Caco-2 (cell line): ENCODE measurements at regions not wholly inside any gene's neighbourhood (a gene's known extent, or its start where the extent isn't known, plus 50 kb on each side); places are given as distances from the start of the nearest gene placed in this dataset.

Source experiments
- BruUV-seq: library from RNA; stranded (reverse); fragments of 400-500 nt; replicated peaks from 2 replicates; lab custom pipeline; 2021; lab: Mats Ljungman, UMichigan
- CTCF ChIA-PET: fragments of 300-600 bp; sonication (Branson Sonifier 250); formaldehyde crosslinking; loops from one replicate; lab custom pipeline; 2022; ENCODE audit warnings: antibody characterized with exemption; lab: Charles Lee
- POLR2A ChIA-PET: fragments of 300-600 bp; sonication (Branson Sonifier 250); formaldehyde crosslinking; loops from one replicate; lab custom pipeline; 2022; ENCODE audit warnings: antibody characterized with exemption; lab: Charles Lee
- DNase-seq, 2 experiments: peaks; one replicate each; pipeline versions ENCODE4 v3.0.0 to v3.0.0-alpha.2; 2020 to 2022
- H3K27me3 ChIP-seq: replicated peaks from 2 replicates; pipeline ENCODE4 v1.6.0; 2011; ENCODE audit warnings: low read length; ENCODE audit not compliant: control insufficient read depth, insufficient read depth
- H3K36me3 ChIP-seq: 2 replicates; pipeline ENCODE4 v1.5.1; 2011; ENCODE audit warnings: low read length; ENCODE audit not compliant: control insufficient read depth, insufficient read depth
- H3K4me1 ChIP-seq: fragments of 250-450 bp; sonication (Bioruptor Pico); 2 replicates; pipeline ENCODE4 v1.5.1; 2020; ENCODE audit warnings: mild to moderate bottlenecking
- H3K4me3 ChIP-seq: 2 replicates; pipeline ENCODE4 v1.5.1; 2011; ENCODE audit warnings: low read depth, mild to moderate bottlenecking, control low read depth, low read length
- H3K9me3 ChIP-seq: fragments of 250-450 bp; sonication (Bioruptor Pico); 2 replicates; pipeline ENCODE4 v1.5.1; 2020; ENCODE audit warnings: mild to moderate bottlenecking, moderate library complexity
- H3K27ac Mint-ChIP-seq: one replicate; pipeline ENCODE4 v1.8.0; 2022; ENCODE audit warnings: mixed read lengths; ENCODE audit not compliant: unreplicated experiment
- H3K27me3 Mint-ChIP-seq: one replicate; pipeline ENCODE4 v1.8.0; 2022; ENCODE audit warnings: mixed read lengths; ENCODE audit not compliant: insufficient read depth, unreplicated experiment
- H3K36me3 Mint-ChIP-seq: one replicate; pipeline ENCODE4 v1.8.0; 2022; ENCODE audit warnings: mild to moderate bottlenecking, mixed read lengths; ENCODE audit not compliant: insufficient read depth, unreplicated experiment
- H3K4me1 Mint-ChIP-seq: one replicate; pipeline ENCODE4 v1.8.0; 2022; ENCODE audit warnings: low read depth, mixed read lengths; ENCODE audit not compliant: unreplicated experiment
- H3K4me3 Mint-ChIP-seq: one replicate; pipeline ENCODE4 v1.8.0; 2022; ENCODE audit warnings: mild to moderate bottlenecking, moderate library complexity, mixed read lengths; ENCODE audit not compliant: unreplicated experiment
- H3K9me3 Mint-ChIP-seq: one replicate; pipeline ENCODE4 v1.8.0; 2022; ENCODE audit warnings: mixed read lengths; ENCODE audit not compliant: unreplicated experiment
- CTCF ChIP-seq, 2 experiments: fragments of 200-600 bp in 1 of 2; IDR thresholded peaks; 1 replicate in 1 of 2; 2 replicates in 1 of 2; pipeline versions ENCODE4 v1.5.1 to v1.8.0; 2011 to 2022; ENCODE audit warnings: antibody characterized with exemption in 1 of 2, control low read depth in 1 of 2, inconsistent platforms in 1 of 2, low read depth in 1 of 2, low read length in 1 of 2, mild to moderate bottlenecking in 1 of 2, moderate library complexity in 1 of 2; ENCODE audit not compliant: insufficient read depth in 1 of 2, severe bottlenecking in 1 of 2, unreplicated experiment in 1 of 2
- intact Hi-C: fragments of 100-400 bp; cut with micrococcal nuclease; formaldehyde crosslinking; loops from one replicate; pipeline ENCODE4 v1.10.0; 2022; ENCODE audit not compliant: unreplicated experiment

GRCh38 chr22:27382947-27383346, 418.6 kb downstream of the MN1 start:
- no TSS peak for BruUV-seq
- H3K4me3 ChIP-seq = no peak overlapping the region
- no peak for DNase-seq
- intact Hi-C loops = no loop called here
- H3K27ac Mint-ChIP-seq = no peak overlapping the region
- ChIA-PET POLR2A (no interaction called here), CTCF (no interaction called here)
- H3K9me3 Mint-ChIP-seq = no peaks in the 10 kb centered on the region
- H3K4me1 Mint-ChIP-seq = no peaks in the 10 kb centered on the region
- no peaks in the 10 kb centered on the region for H3K4me1 ChIP-seq
- H3K36me3 ChIP-seq = no peaks in the 10 kb centered on the region
- H3K4me3 Mint-ChIP-seq = no peak overlapping the region
- H3K36me3 Mint-ChIP-seq = no peaks in the 10 kb centered on the region
- H3K9me3 ChIP-seq = no peaks in the 10 kb centered on the region
- H3K27me3 Mint-ChIP-seq = peaks cover 22% of the 10 kb centered on the region
- no peak for TF ChIP-seq CTCF (IDR thresholded peaks at IDR 0.05; ENCODE audit: insufficient read depth in 1 of 2, low read depth in 1 of 2, low read length in 1 of 2, severe bottlenecking in 1 of 2, unreplicated experiment in 1 of 2)
- H3K27me3 ChIP-seq = no peaks in the 10 kb centered on the region; the same call in 1 of the 2 replicates

- H3K27ac Mint-ChIP-seq = no peak overlapping the region
- POLR2A ChIA-PET = no interaction called here
- no peaks in the 10 kb centered on the region for H3K36me3 ChIP-seq
Observed at GRCh38 chr22:27383896-27384295, 417.7 kb downstream of the MN1 start.

GRCh38 chr22:27385261-27385998, 416.1 kb downstream of the MN1 start:
- H3K4me1 ChIP-seq = no peaks in the 10 kb centered on the region
- Mint-ChIP-seq H3K27ac (no peak overlapping the region), H3K4me1 (no peaks in the 10 kb centered on the region), H3K27me3 (peaks cover 29% of the 10 kb centered on the region), H3K9me3 (no peaks in the 10 kb centered on the region), H3K4me3 (no peak overlapping the region), H3K36me3 (no peaks in the 10 kb centered on the region)
- H3K4me3 ChIP-seq = no peak overlapping the region
- H3K36me3 ChIP-seq = no peaks in the 10 kb centered on the region
- intact Hi-C loops = no loop called here
- H3K27me3 ChIP-seq = no peaks in the 10 kb centered on the region; the same call in 1 of the 2 replicates
- no peak for TF ChIP-seq CTCF (IDR thresholded peaks at IDR 0.05; ENCODE audit: insufficient read depth in 1 of 2, low read depth in 1 of 2, low read length in 1 of 2, severe bottlenecking in 1 of 2, unreplicated experiment in 1 of 2)
- H3K9me3 ChIP-seq = no peaks in the 10 kb centered on the region
- BruUV-seq = no TSS peak
- ChIA-PET POLR2A (no interaction called here), CTCF (no interaction called here)
- no peak for DNase-seq

More at GRCh38 chr22:27383896-27384295, 417.7 kb downstream of the MN1 start:
- Mint-ChIP-seq H3K27me3 (peaks cover 24% of the 10 kb centered on the region), H3K4me1 (no peaks in the 10 kb centered on the region), H3K36me3 (no peaks in the 10 kb centered on the region), H3K4me3 (no peak overlapping the region), H3K9me3 (no peaks in the 10 kb centered on the region)
- H3K27me3 ChIP-seq = no peaks in the 10 kb centered on the region; the same call in 1 of the 2 replicates
- intact Hi-C loops = no loop called here
- H3K4me3 ChIP-seq = no peak overlapping the region
- no TSS peak for BruUV-seq
- H3K4me1 ChIP-seq = no peaks in the 10 kb centered on the region
- H3K9me3 ChIP-seq = no peaks in the 10 kb centered on the region
- CTCF ChIA-PET = no interaction called here
- DNase-seq = no peak
- TF ChIP-seq CTCF (IDR thresholded peaks at IDR 0.05; ENCODE audit: insufficient read depth in 1 of 2, low read depth in 1 of 2, low read length in 1 of 2, severe bottlenecking in 1 of 2, unreplicated experiment in 1 of 2) = no peak
